Glutamatergic neuron (in vitro differentiated cells): ENCODE measurements at regions not wholly inside any gene's neighbourhood (a gene's known extent, or its start where the extent isn't known, plus 50 kb on each side); places are given as distances from the start of the nearest gene placed in this dataset.

Source experiments
- DNase-seq: peaks from one replicate; pipeline ENCODE4 v3.0.0; 2022
- H3K27ac Mint-ChIP-seq: one replicate; pipeline ENCODE4 v1.8.0; 2020; ENCODE audit warnings: mild to moderate bottlenecking, mixed read lengths, inconsistent platforms; ENCODE audit not compliant: unreplicated experiment
- H3K27me3 Mint-ChIP-seq: one replicate; pipeline ENCODE4 v1.8.0; 2020; ENCODE audit warnings: mild to moderate bottlenecking, moderate library complexity, mixed read lengths, inconsistent platforms; ENCODE audit not compliant: unreplicated experiment
- H3K36me3 Mint-ChIP-seq: one replicate; pipeline ENCODE4 v1.8.0; 2020; ENCODE audit warnings: mild to moderate bottlenecking, mixed read lengths, inconsistent platforms; ENCODE audit not compliant: unreplicated experiment
- H3K4me1 Mint-ChIP-seq: one replicate; pipeline ENCODE4 v1.8.0; 2020; ENCODE audit warnings: mild to moderate bottlenecking, low read depth, mixed read lengths, inconsistent platforms; ENCODE audit not compliant: unreplicated experiment
- H3K4me3 Mint-ChIP-seq: one replicate; pipeline ENCODE4 v1.8.0; 2020; ENCODE audit warnings: mild to moderate bottlenecking, mixed read lengths, inconsistent platforms; ENCODE audit not compliant: unreplicated experiment
- H3K9me3 Mint-ChIP-seq: one replicate; pipeline ENCODE4 v1.8.0; 2020; ENCODE audit warnings: mild to moderate bottlenecking, moderate library complexity, mixed read lengths, inconsistent platforms; ENCODE audit not compliant: unreplicated experiment
- TF ChIP-seq, protein P1 (sequence below): fragments of 200-600 bp; sonication (generic); IDR thresholded peaks from one replicate; pipeline ENCODE4 v1.5.0; 2021; ENCODE audit not compliant: partially characterized antibody, unreplicated experiment

DNA sequence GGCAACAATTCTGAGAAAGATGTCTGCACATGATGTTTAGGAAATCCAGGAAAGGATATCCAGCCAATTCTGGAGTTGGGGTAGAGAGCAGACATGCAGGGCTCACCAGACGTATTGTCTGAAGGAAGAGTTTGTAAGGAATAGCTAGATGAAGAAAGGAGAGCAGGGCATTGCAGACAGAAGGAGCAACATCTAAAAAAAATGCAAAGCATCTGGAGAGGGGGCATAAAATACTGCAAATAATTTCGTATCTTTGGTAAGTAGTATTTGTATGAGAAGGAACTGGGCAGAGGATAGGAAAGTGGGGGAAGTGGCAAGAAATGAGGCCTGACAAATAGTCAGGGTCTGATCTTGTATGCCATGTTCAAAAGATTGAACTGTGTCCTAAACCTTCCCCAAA, 74.8 kb downstream of the MACIR start:
- TF ChIP-seq, protein P1, sequence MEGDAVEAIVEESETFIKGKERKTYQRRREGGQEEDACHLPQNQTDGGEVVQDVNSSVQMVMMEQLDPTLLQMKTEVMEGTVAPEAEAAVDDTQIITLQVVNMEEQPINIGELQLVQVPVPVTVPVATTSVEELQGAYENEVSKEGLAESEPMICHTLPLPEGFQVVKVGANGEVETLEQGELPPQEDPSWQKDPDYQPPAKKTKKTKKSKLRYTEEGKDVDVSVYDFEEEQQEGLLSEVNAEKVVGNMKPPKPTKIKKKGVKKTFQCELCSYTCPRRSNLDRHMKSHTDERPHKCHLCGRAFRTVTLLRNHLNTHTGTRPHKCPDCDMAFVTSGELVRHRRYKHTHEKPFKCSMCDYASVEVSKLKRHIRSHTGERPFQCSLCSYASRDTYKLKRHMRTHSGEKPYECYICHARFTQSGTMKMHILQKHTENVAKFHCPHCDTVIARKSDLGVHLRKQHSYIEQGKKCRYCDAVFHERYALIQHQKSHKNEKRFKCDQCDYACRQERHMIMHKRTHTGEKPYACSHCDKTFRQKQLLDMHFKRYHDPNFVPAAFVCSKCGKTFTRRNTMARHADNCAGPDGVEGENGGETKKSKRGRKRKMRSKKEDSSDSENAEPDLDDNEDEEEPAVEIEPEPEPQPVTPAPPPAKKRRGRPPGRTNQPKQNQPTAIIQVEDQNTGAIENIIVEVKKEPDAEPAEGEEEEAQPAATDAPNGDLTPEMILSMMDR: no peak

DNA sequence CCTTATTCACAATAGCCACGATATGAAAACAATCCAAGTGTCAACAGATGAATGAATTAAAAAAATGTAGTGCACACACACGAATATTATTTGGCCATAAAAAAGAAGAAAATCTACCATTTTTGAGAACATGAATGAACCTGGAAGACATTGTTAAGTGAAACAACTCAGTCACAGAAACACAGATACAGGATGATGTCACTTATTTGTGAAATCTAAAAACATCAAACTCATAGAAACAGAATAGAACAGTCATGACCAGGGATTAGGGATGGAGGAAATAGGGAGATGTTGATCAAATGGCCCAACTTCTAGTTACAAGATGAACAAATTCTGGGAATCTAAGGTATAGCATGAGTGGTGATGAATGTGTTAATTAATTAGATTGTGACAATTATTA, 72.3 kb downstream of the MACIR start:
- TF ChIP-seq, protein P1: no peak
- Mint-ChIP-seq H3K9me3 (peaks cover 2% of the 10 kb centered on the region), H3K27ac (no peak overlapping the region), H3K4me1 (no peaks in the 10 kb centered on the region), H3K36me3 (no peaks in the 10 kb centered on the region), H3K27me3 (no peaks in the 10 kb centered on the region), H3K4me3 (no peak overlapping the region)
- DNase-seq: no peak

More for the DNA sequence above, 74.8 kb downstream of the MACIR start:
- DNase-seq: no peak
- Mint-ChIP-seq H3K27ac (no peak overlapping the region), H3K4me3 (no peak overlapping the region), H3K27me3 (no peaks in the 10 kb centered on the region), H3K4me1 (no peaks in the 10 kb centered on the region), H3K9me3 (no peaks in the 10 kb centered on the region), H3K36me3 (no peaks in the 10 kb centered on the region)
